GM12875 (cell line): ENCODE measurements at regions not wholly inside any gene's neighbourhood (a gene's known extent, or its start where the extent isn't known, plus 50 kb on each side); places are given as distances from the start of the nearest gene placed in this dataset.

Experiments
- H3K4me3 ChIP-seq: one replicate; pipeline ENCODE4 v1.5.1; 2011; ENCODE audit warnings: low read depth, low read length, control low read depth
- CTCF ChIP-seq: IDR thresholded peaks from 2 replicates; pipeline ENCODE4 v1.5.1; 2011; ENCODE audit warnings: low read depth, mild to moderate bottlenecking, control low read depth, inconsistent platforms, low read length, moderate library complexity, borderline replicate concordance; ENCODE audit not compliant: insufficient read depth

- TF ChIP-seq CTCF = no peak
- H3K4me3 ChIP-seq = no peak overlapping the region
Measured at GRCh38 chr13:111005364-111005763, 90.5 kb upstream of the ANKRD10 start.

GRCh38 chr13:111004444-111004843 lies 89.6 kb upstream of the ANKRD10 start:
- TF ChIP-seq CTCF = no peak
- no peak overlapping the region for H3K4me3 ChIP-seq

- TF ChIP-seq CTCF = no peak
- H3K4me3 ChIP-seq = no peak overlapping the region
Measured at GRCh38 chr13:111001636-111002035, 86.8 kb upstream of the ANKRD10 start.

- no peak overlapping the region for H3K4me3 ChIP-seq
- no peak for TF ChIP-seq CTCF
Measured at GRCh38 chr13:110993788-110994187, 78.9 kb upstream of the ANKRD10 start.

- TF ChIP-seq CTCF = no peak
- H3K4me3 ChIP-seq = no peak overlapping the region
Measured at GRCh38 chr13:110991991-110992508, 77.2 kb upstream of the ANKRD10 start.

- no peak for TF ChIP-seq CTCF
Measured at GRCh38 chr13:110989331-110989730, 74.5 kb upstream of the ANKRD10 start.

GRCh38 chr13:110985541-110985940 lies 70.7 kb upstream of the ANKRD10 start:
- TF ChIP-seq CTCF = no peak
- H3K4me3 ChIP-seq = no peak overlapping the region

More at GRCh38 chr13:110989331-110989730, 74.5 kb upstream of the ANKRD10 start:
- H3K4me3 ChIP-seq = no peak overlapping the region
